GM23248 (cell line): ENCODE measurements at regions not wholly inside any gene's neighbourhood (a gene's known extent, or its start where the extent isn't known, plus 50 kb on each side); places are given as distances from the start of the nearest gene placed in this dataset.

Experiments
- EZH2 ChIP-seq: fragments of 200-600 bp; sonication (generic); IDR thresholded peaks from 2 replicates; pipeline ENCODE4 v1.6.1; 2018; ENCODE audit warnings: antibody characterized with exemption, mild to moderate bottlenecking; ENCODE audit not compliant: insufficient read depth, poor library complexity, severe bottlenecking
- EZH2phosphoT487 ChIP-seq: fragments of 200-600 bp; sonication (generic); IDR thresholded peaks from 2 replicates; pipeline ENCODE4 v1.6.1; 2018; ENCODE audit warnings: antibody characterized with exemption, moderate library complexity, mild to moderate bottlenecking, low read depth; ENCODE audit not compliant: insufficient read depth

DNA sequence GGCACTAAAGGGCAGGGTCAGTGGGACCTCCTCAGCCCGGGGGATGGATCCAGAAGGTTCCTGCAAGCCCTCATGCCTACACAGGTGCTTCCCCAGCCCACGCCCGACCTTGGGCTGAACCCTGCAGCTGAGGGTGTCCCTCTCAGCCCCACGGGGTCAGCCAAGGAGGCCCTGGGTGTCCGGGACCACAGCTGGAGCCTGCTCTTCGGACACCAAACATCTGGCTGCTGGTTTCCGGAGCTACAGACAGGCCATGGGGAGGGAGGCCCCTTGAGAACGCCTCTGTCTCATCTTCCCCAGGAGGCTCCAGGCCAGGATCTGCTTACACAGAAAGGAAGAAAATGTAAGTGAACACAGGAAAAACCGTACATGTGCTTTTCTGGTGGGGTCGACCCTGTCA, 355.7 kb downstream of the MN1 start:
- TF ChIP-seq EZH2 (no peak), EZH2phosphoT487 (no peak)
